Spleen (tissue), 11 donors: ENCODE measurements at regions not wholly inside any gene's neighbourhood (a gene's known extent, or its start where the extent isn't known, plus 50 kb on each side); places are given as distances from the start of the nearest gene placed in this dataset.
"Not testable (repeated sequence)": the region's sequence is repeated elsewhere in the genome, so short reads cannot be mapped to it uniquely, and the experiment has no call there.

ENCODE experiments used
- DNase-seq: peaks from one replicate; pipeline ENCODE4 v3.0.0-alpha.2; 2020
- H3K27ac ChIP-seq, 8 donors: fragments of 200-600 bp; sonication (generic) in 7 of 8; 1 replicate in 4 of 8; 2 replicates in 4 of 8; pipeline versions ENCODE4 v1.5.0 to v1.8.0; 2016 to 2021; ENCODE audit warnings: inconsistent platforms in 4 of 8, mild to moderate bottlenecking in 4 of 8, moderate library complexity in 1 of 8
- H3K27me3 ChIP-seq, 7 donors: fragments of 200-600 bp; sonication (generic) in 6 of 7; replicated peaks in 1 of 7; 1 replicate in 4 of 7; 2 replicates in 3 of 7; pipeline versions ENCODE4 v1.5.0 to v1.8.0; 2016 to 2021; ENCODE audit warnings: inconsistent platforms in 3 of 7, mild to moderate bottlenecking in 1 of 7
- H3K36me3 ChIP-seq, 6 donors: fragments of 200-600 bp; sonication (generic) in 5 of 6; 1 replicate in 4 of 6; 2 replicates in 2 of 6; pipeline versions ENCODE4 v1.5.0 to v1.8.0; 2016 to 2021; ENCODE audit warnings: inconsistent platforms in 2 of 6
- H3K4me1 ChIP-seq, 6 donors: fragments of 200-600 bp; sonication (generic) in 5 of 6; 1 replicate in 3 of 6; 2 replicates in 3 of 6; pipeline versions ENCODE4 v1.5.0 to v1.8.0; 2016 to 2021; ENCODE audit warnings: inconsistent platforms in 3 of 6
- H3K4me3 ChIP-seq, 8 donors: fragments of 200-600 bp; sonication (generic) in 7 of 8; 1 replicate in 4 of 8; 2 replicates in 4 of 8; pipeline versions ENCODE4 v1.5.0 to v1.8.0; 2016 to 2021; ENCODE audit warnings: inconsistent platforms in 4 of 8, mild to moderate bottlenecking in 4 of 8, moderate library complexity in 2 of 8
- H3K9me3 ChIP-seq, 8 donors: fragments of 200-600 bp; sonication (generic) in 7 of 8; 1 replicate in 4 of 8; 2 replicates in 4 of 8; pipeline versions ENCODE4 v1.5.0 to v1.8.0; 2016 to 2021; ENCODE audit warnings: inconsistent platforms in 4 of 8
- WGBS, 5 donors: extraction: QIAGEN DNeasy Blood & Tissue Kit in 3 of 5; methylation state at CpG; one replicate each; pipeline versions ENCODE4 v1.1.5 to v1.1.7; 2013 to 2018; 5-methylcytosine and 5-hydroxymethylcytosine counted together
- intact Hi-C: fragments of 100-400 bp; cut with DNase I; formaldehyde crosslinking; loops from one replicate; pipeline ENCODE4 v1.15.0; 2023; ENCODE audit warnings: low total_unique reads
- donor health status: healthy with polysubstance abuse.
- donor health status: DM: no; HTN: no; CAD: no; lungs with moderate emphysema.
- donor health status: DM: no; HTN: no; CAD: no.
- donor health status: Bipolar disorder and iron deficiency.
- donor health status: healthy.
- donor health status: DM: no; HTN: no; CAD: no.
- donor health status: DM: yes; HTN: yes; CAD: no.

DNA sequence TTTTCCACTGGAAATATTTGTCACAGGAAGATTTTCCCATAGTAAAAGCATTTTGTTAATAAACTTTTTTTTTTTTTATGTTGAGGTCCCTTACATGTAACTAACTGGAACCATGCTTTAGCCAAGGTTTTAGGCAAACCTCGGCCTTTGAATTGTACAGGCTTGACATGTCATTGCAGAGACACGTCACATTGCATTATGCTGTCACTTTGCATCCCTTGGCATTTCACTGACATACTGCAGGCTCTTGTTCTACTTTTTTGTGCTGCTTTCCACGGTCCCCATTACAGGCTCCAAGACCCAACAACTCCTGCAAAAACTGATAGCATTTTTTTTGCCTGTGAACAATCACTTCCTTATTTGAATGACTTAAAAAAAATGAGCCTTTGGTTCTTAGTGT is 724.3 kb downstream of the TTLL7 start:
- H3K36me3 ChIP-seq, H3K9me3 ChIP-seq, H3K4me3 ChIP-seq, H3K27me3 ChIP-seq, H3K27ac ChIP-seq, intact Hi-C loops, DNase-seq, H3K4me1 ChIP-seq: not testable (repeated sequence)
- 51 to 74% (median 56%) methylated on average over 2 to 3 of the region's 3 CpGs for WGBS, 5 donors

DNA sequence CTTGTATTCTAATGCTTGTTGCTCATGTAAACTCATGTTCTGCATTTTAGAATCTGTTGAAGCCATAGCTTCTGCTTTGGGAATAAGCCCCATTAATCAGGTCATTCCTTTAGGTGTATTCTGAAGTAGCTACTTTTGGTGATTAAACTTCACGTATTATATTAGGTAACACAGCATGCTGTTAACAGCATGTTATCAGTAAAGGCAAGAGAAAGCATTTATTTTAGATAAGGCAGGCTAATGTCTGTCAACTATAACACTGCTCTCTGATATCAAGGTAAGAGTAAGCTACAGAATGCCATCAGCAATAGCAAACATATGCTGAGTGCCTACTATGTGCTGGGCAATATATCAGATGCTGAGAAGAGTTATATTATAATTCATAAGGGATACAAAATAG is 726.4 kb downstream of the TTLL7 start:
- H3K27ac ChIP-seq, H3K36me3 ChIP-seq, H3K4me1 ChIP-seq, H3K9me3 ChIP-seq, DNase-seq, intact Hi-C loops, H3K4me3 ChIP-seq, H3K27me3 ChIP-seq: not testable (repeated sequence)
- WGBS, 5 donors: 79 to 96% (median 91%) methylated on average over 1 of the region's 1 CpG

DNA sequence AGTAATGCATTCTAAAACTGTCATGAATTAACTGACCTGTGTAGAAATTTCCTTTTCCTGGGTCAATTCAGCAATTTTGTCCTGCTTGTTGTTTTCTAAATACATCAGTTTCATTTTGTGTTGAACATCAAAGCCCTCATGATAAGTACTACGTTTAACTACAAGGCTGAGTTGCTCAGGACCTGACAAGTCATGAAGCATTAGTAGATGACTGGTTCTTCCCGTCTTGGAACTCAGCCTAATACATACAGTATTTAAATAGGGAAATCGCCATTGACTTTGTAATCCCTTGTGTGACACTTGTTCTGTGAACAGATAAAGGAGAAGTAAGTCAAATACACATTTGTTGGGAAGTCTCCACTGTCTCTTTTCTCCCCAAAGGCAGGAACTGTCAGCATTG is 727.1 kb downstream of the TTLL7 start:
- H3K27ac ChIP-seq, H3K27me3 ChIP-seq, H3K9me3 ChIP-seq, intact Hi-C loops, H3K4me3 ChIP-seq, H3K36me3 ChIP-seq, H3K4me1 ChIP-seq, DNase-seq: not testable (repeated sequence)
- 45 to 76% (median 56%) methylated on average over 3 of the region's 3 CpGs for WGBS, 5 donors

DNA sequence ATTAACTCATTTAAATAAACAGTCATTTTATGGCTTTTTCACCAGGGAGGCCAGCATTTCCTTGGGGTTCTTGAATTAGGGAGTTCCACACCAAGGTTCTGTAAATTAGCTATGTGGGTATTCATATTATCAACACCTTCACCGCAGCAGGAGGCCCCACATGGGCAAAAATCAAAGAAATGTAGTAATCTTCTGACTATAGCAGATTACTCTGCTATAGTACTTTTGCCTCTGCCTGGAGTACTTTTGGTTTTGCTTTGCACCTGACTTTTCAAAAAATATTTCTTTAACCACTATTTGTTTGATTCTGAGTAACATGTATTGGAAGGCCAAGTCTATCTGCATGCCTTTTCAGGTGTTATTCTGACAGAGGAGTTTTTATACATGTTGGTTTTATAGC is 728.1 kb downstream of the TTLL7 start:
- H3K27ac ChIP-seq, intact Hi-C loops, DNase-seq, H3K4me1 ChIP-seq, H3K27me3 ChIP-seq, H3K9me3 ChIP-seq, H3K4me3 ChIP-seq, H3K36me3 ChIP-seq: not testable (repeated sequence)
- WGBS, 5 donors: 60 to 100% (median 80%) methylated on average over 1 of the region's 1 CpG; no CpG with 5 or more reads in 2 of the 5 donors

DNA sequence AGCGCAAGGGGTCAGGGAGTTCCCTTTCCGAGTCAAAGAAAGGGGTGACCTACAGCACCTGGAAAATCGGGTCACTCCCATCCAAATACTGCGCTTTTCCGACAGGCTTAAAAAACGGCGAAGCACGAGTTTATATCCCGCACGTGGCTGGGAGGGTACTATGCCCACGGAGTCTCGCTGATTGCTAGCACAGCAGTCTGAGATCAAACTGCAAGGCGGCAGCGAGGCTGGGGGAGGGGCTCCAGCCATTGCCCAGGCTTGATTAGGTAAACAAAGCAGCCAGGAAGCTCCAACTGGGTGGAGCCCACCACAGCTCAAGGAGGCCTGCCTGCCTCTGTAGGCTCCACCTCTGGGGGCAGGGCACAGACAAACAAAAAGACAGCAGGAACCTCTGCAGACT is 735.1 kb downstream of the TTLL7 start:
- H3K27ac ChIP-seq, DNase-seq, H3K27me3 ChIP-seq, H3K4me1 ChIP-seq, H3K4me3 ChIP-seq, H3K36me3 ChIP-seq, intact Hi-C loops, H3K9me3 ChIP-seq: not testable (repeated sequence)
- 94 to 100% (median 96%) methylated on average over 7 to 14 of the region's 14 CpGs for WGBS, 5 donors

DNA sequence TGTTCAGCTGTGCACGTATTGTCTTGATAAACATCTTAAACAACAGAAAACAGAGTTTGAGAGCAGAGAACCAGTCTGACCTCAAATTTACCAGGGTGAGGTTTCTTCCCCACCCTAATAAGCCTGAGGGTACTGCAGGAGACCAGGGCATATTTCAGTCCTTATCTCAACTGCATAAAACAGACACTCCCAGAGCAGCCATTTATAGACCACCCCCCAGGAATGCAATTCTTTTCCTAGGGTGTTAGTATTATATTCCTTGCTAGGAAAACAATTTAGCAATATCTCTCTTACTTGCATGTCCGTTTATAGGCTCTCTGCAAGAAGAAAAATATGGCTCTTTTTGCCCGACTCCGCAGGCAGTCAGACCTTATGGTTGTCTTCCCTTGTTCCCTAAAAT is 747.2 kb downstream of the TTLL7 start:
- intact Hi-C loops, H3K4me3 ChIP-seq: not testable (repeated sequence)
- WGBS, 5 donors: 83 to 92% (median 87%) methylated on average over 4 of the region's 4 CpGs

DNA sequence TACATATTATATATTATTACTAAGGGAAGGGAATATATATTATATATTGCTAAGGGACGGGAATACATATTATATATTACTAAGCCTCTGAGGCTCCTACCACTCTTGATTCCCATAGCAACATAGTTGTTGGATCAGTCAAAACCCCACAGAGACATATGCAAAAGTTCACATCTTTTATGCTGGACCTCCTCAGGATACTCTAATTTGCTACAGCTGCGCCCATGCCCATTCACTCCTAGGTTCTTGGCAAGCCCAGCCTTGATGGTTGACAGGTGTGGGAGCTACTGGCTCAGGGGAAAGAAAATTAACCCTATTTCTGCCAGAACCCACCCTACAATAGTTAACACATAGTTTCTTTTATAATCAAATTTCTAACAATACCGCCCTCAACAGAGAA is 752.2 kb downstream of the TTLL7 start:
- 83 to 95% (median 90%) methylated on average over 3 of the region's 3 CpGs for WGBS, 5 donors
- DNase-seq, H3K27me3 ChIP-seq, H3K36me3 ChIP-seq, H3K4me1 ChIP-seq, H3K4me3 ChIP-seq, intact Hi-C loops, H3K27ac ChIP-seq: not testable (repeated sequence)
- H3K9me3 ChIP-seq: peaks cover 0 to 22% (median 16%) of the 10 kb centered on the region in 8 donors

More for the DNA sequence above, 747.2 kb downstream of the TTLL7 start:
- not testable (repeated sequence) for H3K4me1 ChIP-seq, H3K27me3 ChIP-seq, H3K36me3 ChIP-seq, DNase-seq, H3K27ac ChIP-seq
- H3K9me3 ChIP-seq: peaks cover 0 to 42% (median 37%) of the 10 kb centered on the region in 8 donors

DNA sequence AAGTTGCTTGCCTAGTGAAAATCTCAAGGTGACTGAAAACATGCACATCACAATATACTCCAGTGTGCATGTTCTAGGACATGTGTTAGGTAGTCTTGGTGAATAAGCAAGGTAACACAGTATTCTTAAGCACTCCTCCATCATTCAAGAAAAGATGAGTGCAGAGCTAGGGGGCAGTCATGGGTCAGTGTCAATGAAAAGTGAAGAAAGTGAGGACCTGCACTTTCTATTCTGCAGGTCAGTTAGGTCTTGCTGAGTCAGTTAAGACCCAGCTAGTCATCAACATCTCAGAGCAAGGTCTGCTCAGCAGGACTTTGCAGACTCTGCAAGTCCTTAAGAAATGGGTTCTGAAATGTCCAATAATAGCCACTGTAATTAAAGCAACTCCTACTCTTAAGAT is 754.1 kb downstream of the TTLL7 start:
- H3K9me3 ChIP-seq: peaks cover 0 to 15% (median 10%) of the 10 kb centered on the region in 8 donors
- H3K4me1 ChIP-seq, H3K36me3 ChIP-seq, intact Hi-C loops, H3K27me3 ChIP-seq, H3K4me3 ChIP-seq, DNase-seq, H3K27ac ChIP-seq: not testable (repeated sequence)

DNA sequence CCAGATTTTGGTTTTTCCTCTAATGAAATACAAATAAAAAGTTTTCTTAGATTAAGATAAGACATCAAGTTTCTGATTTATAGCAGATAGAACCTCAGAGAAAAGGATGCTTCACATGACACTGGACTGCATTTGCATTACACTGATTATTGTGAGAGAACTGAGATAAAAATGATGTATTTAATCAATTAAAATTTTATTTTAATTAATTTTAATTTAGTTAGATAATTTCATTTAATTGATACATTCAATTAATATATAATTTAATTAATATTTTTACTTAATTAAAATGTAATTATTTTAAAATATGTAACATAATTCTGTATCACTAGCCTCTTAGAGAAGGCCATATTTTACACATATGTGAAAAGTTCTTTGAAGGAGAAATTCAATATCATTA is 759.4 kb downstream of the TTLL7 start:
- H3K4me1 ChIP-seq, H3K36me3 ChIP-seq, intact Hi-C loops, DNase-seq, H3K27ac ChIP-seq, H3K4me3 ChIP-seq, H3K27me3 ChIP-seq: not testable (repeated sequence)
- peaks cover 0 to 15% (median 10%) of the 10 kb centered on the region in 8 donors for H3K9me3 ChIP-seq

DNA sequence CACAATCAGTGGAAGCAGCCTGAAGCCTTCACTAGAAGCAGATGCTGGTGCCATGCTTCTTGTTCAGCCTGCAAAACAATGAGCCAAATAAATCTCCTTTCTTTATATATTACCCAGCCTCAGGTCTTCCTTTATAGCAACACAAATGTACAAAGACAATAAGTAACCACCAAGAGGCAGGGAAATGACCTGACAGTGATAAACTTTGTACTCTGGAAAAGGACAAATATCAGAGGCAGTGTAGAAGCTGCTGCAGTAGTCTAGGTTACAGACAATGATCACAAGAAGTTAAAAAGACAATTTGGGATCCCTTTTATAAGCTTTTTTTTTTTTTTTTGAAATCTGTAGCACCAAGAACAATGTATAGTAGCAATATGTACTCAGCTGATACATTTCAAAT is 760.3 kb downstream of the TTLL7 start:
- H3K36me3 ChIP-seq, H3K4me3 ChIP-seq, H3K27ac ChIP-seq, H3K4me1 ChIP-seq, DNase-seq, H3K27me3 ChIP-seq, intact Hi-C loops: not testable (repeated sequence)
- peaks cover 0 to 15% (median 10%) of the 10 kb centered on the region in 8 donors for H3K9me3 ChIP-seq

DNA sequence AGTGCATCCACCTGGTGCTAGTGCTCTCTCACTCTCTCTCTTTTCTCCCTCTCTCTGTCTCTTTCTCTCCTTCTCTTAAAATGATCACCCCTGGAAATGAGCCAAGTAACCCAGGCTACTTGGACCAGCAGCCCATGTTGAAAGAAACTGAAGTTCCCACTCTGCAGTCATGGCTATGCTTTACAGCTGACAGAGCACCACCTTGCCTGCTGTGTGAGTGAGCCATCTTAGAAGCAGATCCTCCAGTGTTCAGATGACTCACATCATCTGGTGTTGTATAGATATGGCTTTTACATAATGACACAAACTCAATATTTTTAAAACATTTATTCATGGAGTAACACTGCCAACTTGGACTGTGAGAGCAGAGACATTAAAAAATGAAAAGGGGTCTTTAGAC is 779.1 kb downstream of the TTLL7 start:
- H3K27me3 ChIP-seq, H3K9me3 ChIP-seq, intact Hi-C loops, H3K4me1 ChIP-seq, DNase-seq, H3K27ac ChIP-seq, H3K4me3 ChIP-seq, H3K36me3 ChIP-seq: not testable (repeated sequence)

DNA sequence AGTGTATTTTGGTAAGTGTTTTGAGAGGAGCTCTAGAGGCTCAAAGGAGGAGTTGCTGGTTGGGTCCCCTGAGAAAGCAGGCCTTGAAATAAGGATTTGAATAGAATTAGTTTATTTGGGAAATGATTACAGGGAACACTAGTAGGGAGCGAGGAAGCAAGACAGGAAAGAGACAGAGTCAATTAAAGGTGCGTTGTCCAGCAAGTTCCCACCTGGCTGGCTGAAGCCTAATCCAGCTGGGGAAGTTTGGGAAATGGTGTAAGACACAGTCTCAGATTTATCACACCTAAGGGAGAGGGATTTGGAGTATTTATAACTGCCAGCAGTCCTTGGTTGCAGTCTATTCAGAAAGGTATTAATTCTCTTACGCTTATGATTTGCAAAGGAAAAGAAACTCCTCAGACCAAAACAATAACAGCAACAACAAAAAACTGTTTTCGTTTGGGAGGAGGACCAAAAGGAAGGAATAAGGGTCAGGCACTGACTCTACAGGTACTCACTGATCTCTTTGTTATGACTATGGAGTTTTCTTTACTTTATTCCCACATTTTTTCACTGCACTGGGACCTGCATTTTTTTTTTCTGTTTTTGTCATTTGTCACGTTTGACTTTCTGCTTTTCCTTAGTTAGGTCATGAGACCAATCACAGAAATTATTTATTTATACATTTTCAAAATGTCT is 780.8 kb downstream of the TTLL7 start:
- WGBS, 5 donors: 70 to 90% (median 73%) methylated on average over 5 of the region's 5 CpGs
- H3K4me1 ChIP-seq, H3K36me3 ChIP-seq, H3K9me3 ChIP-seq, DNase-seq, H3K4me3 ChIP-seq, H3K27me3 ChIP-seq, H3K27ac ChIP-seq, intact Hi-C loops: not testable (repeated sequence)
